Spinal cord (tissue), 9 donors: ENCODE measurements at regions not wholly inside any gene's neighbourhood (a gene's known extent, or its start where the extent isn't known, plus 50 kb on each side); places are given as distances from the start of the nearest gene placed in this dataset.

Source experiments
- DNase-seq, 6 donors: peaks; one replicate each; pipeline versions ENCODE4 v3.0.0 to v3.0.0-alpha.2; 2013 to 2015; ENCODE audit warnings: low spot score in 6 of 6, low read depth in 4 of 6
- H3K27ac ChIP-seq: one replicate; pipeline ENCODE4 v1.5.1; 2013; ENCODE audit warnings: low read depth, low read length, control low read depth
- H3K27me3 ChIP-seq: one replicate; pipeline ENCODE4 v1.6.1; 2013; ENCODE audit warnings: low read length; ENCODE audit not compliant: control insufficient read depth, insufficient read depth
- H3K36me3 ChIP-seq: one replicate; pipeline ENCODE4 v1.6.1; 2013; ENCODE audit warnings: low read length; ENCODE audit not compliant: control insufficient read depth, insufficient read depth
- H3K4me1 ChIP-seq: one replicate; pipeline ENCODE4 v1.6.1; 2013; ENCODE audit warnings: low read length; ENCODE audit not compliant: control insufficient read depth, insufficient read depth
- H3K4me3 ChIP-seq: one replicate; pipeline ENCODE4 v1.5.1; 2013; ENCODE audit warnings: low read depth, low read length, control low read depth
- H3K9me3 ChIP-seq: one replicate; pipeline ENCODE4 v1.6.1; 2013; ENCODE audit warnings: low read length; ENCODE audit not compliant: control insufficient read depth, insufficient read depth
- WGBS: methylation state at CpG from one replicate; pipeline ENCODE4 v1.1.5; 2013; ENCODE audit warnings: missing lambda C conversion rate; ENCODE audit not compliant: insufficient coverage; 5-methylcytosine and 5-hydroxymethylcytosine counted together
- donor health status: healthy.

- no peaks in the 10 kb centered on the region for H3K36me3 ChIP-seq
- WGBS: 80% methylated on average over 6 of the region's 6 CpGs
- no peak for DNase-seq
- no peak overlapping the region for H3K27ac ChIP-seq
- H3K4me1 ChIP-seq: no peaks in the 10 kb centered on the region
- H3K9me3 ChIP-seq: no peaks in the 10 kb centered on the region
- H3K27me3 ChIP-seq: no peaks in the 10 kb centered on the region
- no peak overlapping the region for H3K4me3 ChIP-seq
Observed at GRCh38 chr5:42887097-42887496, 75.4 kb upstream of the SELENOP start.

DNA sequence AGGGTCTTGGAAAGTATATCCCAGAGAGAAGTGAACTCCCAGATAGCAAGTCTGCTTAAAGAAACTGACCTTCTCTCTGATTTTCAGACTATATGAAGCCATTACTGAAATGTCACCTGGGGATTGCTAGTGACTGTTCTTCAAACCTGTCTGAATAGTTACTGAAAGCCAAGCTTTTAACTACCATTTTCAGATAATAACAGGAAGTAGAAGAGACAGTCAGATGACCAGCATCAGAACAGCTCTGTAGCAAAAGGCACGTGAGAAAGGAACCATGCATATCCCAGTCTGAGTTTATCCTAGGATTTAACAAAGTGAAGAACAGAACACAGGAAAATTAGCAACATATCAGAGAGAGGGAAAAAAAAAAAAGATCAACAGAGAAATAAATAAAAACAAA is 74.9 kb upstream of the SELENOP start:
- Histone ChIP-seq H3K9me3 (no peaks in the 10 kb centered on the region), H3K36me3 (no peaks in the 10 kb centered on the region), H3K4me1 (no peaks in the 10 kb centered on the region), H3K27me3 (no peaks in the 10 kb centered on the region), H3K27ac (no peak overlapping the region), H3K4me3 (no peak overlapping the region)
- no CpG with 5 or more reads among the region's 1 CpG for WGBS
- DNase-seq: no peak

DNA sequence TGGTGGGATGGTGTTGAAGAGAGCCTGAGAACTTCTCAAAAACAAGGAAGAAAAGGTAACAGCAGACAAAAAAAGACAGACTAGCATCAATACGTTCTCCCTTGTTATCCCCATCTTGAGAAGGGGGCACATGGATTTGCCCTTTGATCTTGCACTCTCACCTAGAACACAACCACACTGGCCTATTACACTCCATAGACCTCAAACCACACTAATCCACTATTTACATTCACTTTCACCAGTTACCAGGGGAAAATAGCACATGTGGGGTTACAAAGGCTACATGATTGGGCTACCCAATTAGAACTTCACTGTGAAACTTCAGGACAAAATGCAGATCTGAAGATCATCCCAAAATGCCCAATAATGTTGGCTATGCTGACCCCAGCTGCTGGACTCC is 72.6 kb upstream of the SELENOP start:
- no peak for DNase-seq
- no peaks in the 10 kb centered on the region for H3K4me1 ChIP-seq
- no peaks in the 10 kb centered on the region for H3K27me3 ChIP-seq
- H3K4me3 ChIP-seq: no peak overlapping the region
- no peaks in the 10 kb centered on the region for H3K9me3 ChIP-seq
- H3K36me3 ChIP-seq: no peaks in the 10 kb centered on the region
- no peak overlapping the region for H3K27ac ChIP-seq
- WGBS: 91% methylated on average over 1 of the region's 1 CpG

DNA sequence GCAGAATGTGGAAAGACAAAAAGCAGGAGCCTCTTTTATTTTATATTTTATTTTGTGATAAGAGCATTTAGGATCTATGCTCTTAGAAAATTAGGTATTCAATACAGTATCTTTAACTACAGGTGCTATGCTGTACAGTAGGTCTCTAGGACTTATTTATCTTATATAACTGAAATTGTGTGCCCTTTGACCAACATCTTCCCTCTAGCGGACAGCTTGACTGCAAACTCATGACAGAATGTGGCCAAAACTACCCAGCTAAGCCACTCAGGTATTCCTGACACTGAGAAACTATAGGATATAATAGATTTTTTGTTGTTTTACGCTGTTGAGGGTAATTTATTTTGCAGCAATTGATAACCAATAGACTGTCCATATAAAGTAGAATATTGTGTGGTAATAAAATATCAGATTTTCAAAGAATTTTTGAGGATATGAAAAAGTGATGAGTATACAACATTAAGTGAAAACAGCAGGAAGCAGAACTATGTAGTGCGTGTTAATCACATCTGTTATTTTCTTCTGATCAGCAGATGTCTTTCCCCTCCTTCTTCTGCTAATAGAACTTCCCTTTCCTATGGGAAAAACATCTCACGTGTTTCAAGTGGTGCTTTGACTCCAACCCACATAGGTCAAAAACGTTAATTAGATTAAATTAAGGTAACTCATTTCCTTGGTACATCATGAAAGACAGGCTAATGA is 69.9 kb upstream of the SELENOP start:
- no peak for DNase-seq
- WGBS: no CpG with 5 or more reads among the region's 5 CpGs
- H3K36me3 ChIP-seq: no peaks in the 10 kb centered on the region
- H3K4me1 ChIP-seq: no peaks in the 10 kb centered on the region
- H3K27ac ChIP-seq: no peak overlapping the region
- no peak overlapping the region for H3K4me3 ChIP-seq
- no peaks in the 10 kb centered on the region for H3K27me3 ChIP-seq
- H3K9me3 ChIP-seq: no peaks in the 10 kb centered on the region

- Histone ChIP-seq H3K4me3 (no peak overlapping the region), H3K4me1 (no peaks in the 10 kb centered on the region), H3K27me3 (no peaks in the 10 kb centered on the region), H3K36me3 (no peaks in the 10 kb centered on the region), H3K27ac (no peak overlapping the region), H3K9me3 (no peaks in the 10 kb centered on the region)
- no CpG with 5 or more reads among the region's 1 CpG for WGBS
- DNase-seq: no peak
Observed at GRCh38 chr5:42880496-42881150, 68.9 kb upstream of the SELENOP start.

DNA sequence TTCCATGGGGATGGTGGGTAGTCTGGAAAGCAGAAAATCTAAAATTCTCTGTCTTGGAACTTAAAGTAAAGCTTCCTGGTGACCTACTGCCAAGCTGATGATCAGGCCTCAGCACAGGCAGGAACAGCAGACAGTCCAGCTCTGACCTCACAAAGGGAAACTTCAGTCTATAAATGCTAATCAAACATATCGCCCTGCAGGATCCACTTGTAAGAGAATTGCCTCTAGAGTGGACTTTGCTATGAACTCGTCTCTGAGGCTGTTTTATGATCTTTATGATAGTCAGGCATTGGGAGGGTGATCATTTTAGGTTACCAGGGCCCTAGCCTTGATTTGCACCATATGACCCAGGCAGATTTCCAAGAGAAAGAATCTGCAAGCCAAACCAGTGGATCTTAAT is 67.6 kb upstream of the SELENOP start:
- no CpG with 5 or more reads among the region's 2 CpGs for WGBS
- H3K27ac ChIP-seq: no peak overlapping the region
- H3K36me3 ChIP-seq: no peaks in the 10 kb centered on the region
- H3K9me3 ChIP-seq: no peaks in the 10 kb centered on the region
- no peak for DNase-seq
- H3K4me3 ChIP-seq: no peak overlapping the region
- H3K4me1 ChIP-seq: no peaks in the 10 kb centered on the region
- H3K27me3 ChIP-seq: no peaks in the 10 kb centered on the region

DNA sequence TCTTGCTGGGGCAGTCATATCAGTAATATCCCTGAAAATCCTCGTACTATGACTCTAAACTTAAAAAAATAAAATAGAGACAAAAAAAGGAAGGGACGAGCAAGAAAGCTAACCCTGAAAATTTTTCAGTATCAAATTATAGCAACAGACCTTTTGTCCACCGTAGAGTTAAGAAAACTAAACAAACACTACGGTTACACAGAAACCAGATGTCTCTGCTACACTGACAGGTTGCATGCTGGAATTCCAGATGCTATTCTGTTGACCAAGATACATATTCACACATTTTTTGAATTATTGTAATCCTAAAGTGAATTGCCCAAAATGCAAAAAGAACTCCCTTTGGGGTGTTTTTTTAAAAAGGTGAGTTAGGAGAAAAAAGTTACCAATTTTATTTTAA is 66.9 kb upstream of the SELENOP start:
- no peak overlapping the region for H3K27ac ChIP-seq
- no peaks in the 10 kb centered on the region for H3K9me3 ChIP-seq
- no peak for DNase-seq
- WGBS: 100% methylated on average over 1 of the region's 4 CpGs
- no peaks in the 10 kb centered on the region for H3K4me1 ChIP-seq
- H3K4me3 ChIP-seq: no peak overlapping the region
- H3K36me3 ChIP-seq: no peaks in the 10 kb centered on the region
- no peaks in the 10 kb centered on the region for H3K27me3 ChIP-seq

- Histone ChIP-seq H3K4me3 (no peak overlapping the region), H3K36me3 (no peaks in the 10 kb centered on the region), H3K27ac (no peak overlapping the region), H3K4me1 (no peaks in the 10 kb centered on the region), H3K9me3 (no peaks in the 10 kb centered on the region), H3K27me3 (no peaks in the 10 kb centered on the region)
- DNase-seq: no peak
Observed at GRCh38 chr5:42878041-42878440, 66.3 kb upstream of the SELENOP start.

- no peaks in the 10 kb centered on the region for H3K9me3 ChIP-seq
- no peak for DNase-seq
- WGBS: 96% methylated on average over 2 of the region's 2 CpGs
- no peaks in the 10 kb centered on the region for H3K36me3 ChIP-seq
- H3K4me1 ChIP-seq: no peaks in the 10 kb centered on the region
- no peak overlapping the region for H3K27ac ChIP-seq
- H3K27me3 ChIP-seq: no peaks in the 10 kb centered on the region
- H3K4me3 ChIP-seq: no peak overlapping the region
Observed at GRCh38 chr5:42877431-42877830, 65.7 kb upstream of the SELENOP start.

- no peaks in the 10 kb centered on the region for H3K9me3 ChIP-seq
- no peaks in the 10 kb centered on the region for H3K4me1 ChIP-seq
- H3K36me3 ChIP-seq: no peaks in the 10 kb centered on the region
- H3K27ac ChIP-seq: no peak overlapping the region
- H3K4me3 ChIP-seq: no peak overlapping the region
- peak in 1 of 6 donors; percentile 47 for DNase-seq
- no peaks in the 10 kb centered on the region for H3K27me3 ChIP-seq
- no CpG with 5 or more reads among the region's 4 CpGs for WGBS
Observed at GRCh38 chr5:42876375-42876844, 64.7 kb upstream of the SELENOP start.
